Activated CD8-positive, alpha-beta T cell treated with anti-CD3 and anti-CD28 coated beads for 36 hours (primary cell): ENCODE measurements at regions not wholly inside any gene's neighbourhood (a gene's known extent, or its start where the extent isn't known, plus 50 kb on each side); places are given as distances from the start of the nearest gene placed in this dataset.

ENCODE experiments used
- ATAC-seq: fragments of 200-7000 bp; cut with Tn5 transposase; one replicate; pipeline ENCODE4 v1.10.0; 2021; ENCODE audit warnings: mild to moderate bottlenecking, moderate library complexity
- CTCF ChIA-PET: fragments of 350-600 bp; sonication (Branson Sonifier 250); formaldehyde crosslinking; loops from one replicate; lab custom pipeline; 2021; ENCODE audit warnings: antibody characterized with exemption; lab: Charles Lee
- POLR2A ChIA-PET: fragments of 350-600 bp; sonication (Branson Sonifier 250); formaldehyde crosslinking; loops from one replicate; lab custom pipeline; 2021; ENCODE audit warnings: antibody characterized with exemption; lab: Charles Lee
- DNase-seq: peaks from one replicate; pipeline ENCODE4 v3.0.0-alpha.2; 2020
- H3K27ac Mint-ChIP-seq: one replicate; pipeline ENCODE4 v1.8.0; 2021; ENCODE audit warnings: mild to moderate bottlenecking, mixed read lengths
- H3K27me3 Mint-ChIP-seq: one replicate; pipeline ENCODE4 v1.8.0; 2021; ENCODE audit warnings: mixed read lengths
- H3K36me3 Mint-ChIP-seq: one replicate; pipeline ENCODE4 v1.8.0; 2021; ENCODE audit warnings: low read depth, mixed read lengths
- H3K4me1 Mint-ChIP-seq: one replicate; pipeline ENCODE4 v1.8.0; 2021; ENCODE audit warnings: low read depth, mixed read lengths
- H3K4me3 Mint-ChIP-seq: one replicate; pipeline ENCODE4 v1.8.0; 2021; ENCODE audit warnings: mild to moderate bottlenecking, moderate library complexity, mixed read lengths
- H3K9me3 Mint-ChIP-seq: one replicate; pipeline ENCODE4 v1.8.0; 2021; ENCODE audit warnings: mixed read lengths
- intact Hi-C: fragments of 100-400 bp; cut with micrococcal nuclease; formaldehyde crosslinking; loops from one replicate; pipeline ENCODE4 v1.10.0; 2022
- TF ChIP-seq, protein P1 (sequence below): fragments of 200-600 bp; IDR thresholded peaks from one replicate; pipeline ENCODE4 v1.8.0; 2022; ENCODE audit warnings: antibody characterized with exemption, mild to moderate bottlenecking

DNA sequence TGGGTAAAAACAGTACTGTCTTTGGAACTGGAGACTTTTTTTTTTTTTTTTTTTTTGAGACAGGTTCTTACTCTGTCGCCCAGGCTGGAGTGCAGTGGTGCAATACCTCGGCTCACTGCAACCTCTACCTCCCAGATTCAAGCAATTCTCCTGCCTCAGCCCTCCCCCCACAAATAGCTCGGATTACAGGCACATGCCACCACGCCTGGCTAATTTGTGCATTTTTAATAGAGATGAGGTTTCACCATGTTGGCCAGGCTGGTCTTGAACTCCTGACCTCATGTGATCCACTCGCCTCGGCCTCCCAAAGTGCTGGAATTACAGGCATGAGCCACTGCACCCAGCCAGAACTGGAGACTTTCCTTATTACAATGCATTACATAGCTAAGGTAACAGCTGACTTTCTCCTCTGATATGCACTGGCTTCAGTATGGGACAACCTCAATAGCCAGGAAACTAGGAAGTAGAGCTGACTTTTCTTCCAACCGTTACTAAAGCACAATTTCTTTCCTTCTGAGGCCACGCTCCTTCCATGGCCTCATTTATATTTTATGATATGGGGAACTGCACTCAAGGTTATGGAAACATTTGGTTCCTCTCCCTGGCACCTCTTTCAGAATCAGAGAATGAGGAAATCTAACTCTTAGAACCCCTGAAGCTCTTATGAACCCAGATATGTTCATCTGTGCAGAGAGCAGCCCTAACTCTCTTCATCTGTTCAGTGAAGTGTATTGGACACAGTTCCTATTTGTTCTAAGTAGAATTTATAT lies 53.5 kb upstream of the FAM9B start:
- CTCF ChIA-PET = no interaction called here
- Mint-ChIP-seq H3K9me3 (no peaks in the 10 kb centered on the region), H3K4me3 (no peak overlapping the region), H3K27ac (no peak overlapping the region), H3K4me1 (peaks cover 12% of the 10 kb centered on the region), H3K36me3 (no peaks in the 10 kb centered on the region), H3K27me3 (no peaks in the 10 kb centered on the region)
- no peak for ATAC-seq
- TF ChIP-seq, protein P1, sequence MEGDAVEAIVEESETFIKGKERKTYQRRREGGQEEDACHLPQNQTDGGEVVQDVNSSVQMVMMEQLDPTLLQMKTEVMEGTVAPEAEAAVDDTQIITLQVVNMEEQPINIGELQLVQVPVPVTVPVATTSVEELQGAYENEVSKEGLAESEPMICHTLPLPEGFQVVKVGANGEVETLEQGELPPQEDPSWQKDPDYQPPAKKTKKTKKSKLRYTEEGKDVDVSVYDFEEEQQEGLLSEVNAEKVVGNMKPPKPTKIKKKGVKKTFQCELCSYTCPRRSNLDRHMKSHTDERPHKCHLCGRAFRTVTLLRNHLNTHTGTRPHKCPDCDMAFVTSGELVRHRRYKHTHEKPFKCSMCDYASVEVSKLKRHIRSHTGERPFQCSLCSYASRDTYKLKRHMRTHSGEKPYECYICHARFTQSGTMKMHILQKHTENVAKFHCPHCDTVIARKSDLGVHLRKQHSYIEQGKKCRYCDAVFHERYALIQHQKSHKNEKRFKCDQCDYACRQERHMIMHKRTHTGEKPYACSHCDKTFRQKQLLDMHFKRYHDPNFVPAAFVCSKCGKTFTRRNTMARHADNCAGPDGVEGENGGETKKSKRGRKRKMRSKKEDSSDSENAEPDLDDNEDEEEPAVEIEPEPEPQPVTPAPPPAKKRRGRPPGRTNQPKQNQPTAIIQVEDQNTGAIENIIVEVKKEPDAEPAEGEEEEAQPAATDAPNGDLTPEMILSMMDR = no peak
- DNase-seq = no peak
- POLR2A ChIA-PET = no interaction called here
- intact Hi-C loops = no loop called here

DNA sequence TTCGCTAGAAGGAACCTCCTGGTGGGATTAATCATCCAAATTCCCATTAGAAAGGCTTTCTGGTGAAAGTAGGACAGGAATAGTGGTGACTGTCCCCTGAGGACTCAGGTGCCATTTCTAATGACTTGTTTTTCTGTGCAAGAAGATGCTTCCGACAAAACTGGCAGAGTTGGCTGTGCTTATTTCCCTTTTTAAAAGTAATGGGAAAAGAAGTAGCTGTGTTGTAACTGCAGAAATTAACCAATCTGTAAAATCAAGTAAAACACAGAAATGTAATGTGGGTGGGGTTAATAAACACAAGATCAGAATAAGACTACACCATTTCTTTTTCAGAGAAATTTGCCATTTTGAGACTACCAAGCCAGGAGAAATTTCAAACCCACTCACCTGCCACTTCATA lies 55.0 kb upstream of the FAM9B start:
- Mint-ChIP-seq H3K36me3 (no peaks in the 10 kb centered on the region), H3K27ac (no peak overlapping the region), H3K4me1 (peaks cover 12% of the 10 kb centered on the region), H3K4me3 (no peak overlapping the region), H3K9me3 (no peaks in the 10 kb centered on the region), H3K27me3 (no peaks in the 10 kb centered on the region)
- intact Hi-C loops = no loop called here
- ChIA-PET CTCF (no interaction called here), POLR2A (no interaction called here)
- no peak for DNase-seq
- TF ChIP-seq, protein P1 = no peak
- no peak for ATAC-seq

DNA sequence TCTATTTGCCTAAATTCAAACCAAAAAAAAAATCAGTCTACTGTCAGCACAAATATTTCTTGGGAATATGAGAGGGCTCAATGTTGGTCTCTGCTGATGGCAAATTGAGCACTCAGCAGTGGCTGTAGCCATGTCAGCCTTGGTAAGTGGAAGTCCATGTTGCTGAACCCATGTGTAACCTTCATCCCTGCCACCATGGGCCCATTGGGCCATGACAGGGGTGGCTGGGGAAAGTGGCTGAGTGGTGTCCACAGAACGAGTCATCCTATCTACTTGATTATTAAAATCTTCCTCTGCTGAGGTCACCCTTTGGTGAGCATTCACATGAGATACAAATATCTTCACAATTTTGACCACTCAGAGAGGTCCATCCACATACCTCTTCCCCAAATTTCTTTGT lies 56.8 kb upstream of the FAM9B start:
- no peak overlapping the region for H3K27ac Mint-ChIP-seq
- peaks cover 12% of the 10 kb centered on the region for H3K4me1 Mint-ChIP-seq
- intact Hi-C loops = no loop called here
- H3K27me3 Mint-ChIP-seq = no peaks in the 10 kb centered on the region
- ChIA-PET CTCF (no interaction called here), POLR2A (no interaction called here)
- no peak for ATAC-seq
- DNase-seq = no peak
- TF ChIP-seq, protein P1 = no peak
- no peaks in the 10 kb centered on the region for H3K36me3 Mint-ChIP-seq
- peaks cover 4% of the 10 kb centered on the region for H3K9me3 Mint-ChIP-seq
- H3K4me3 Mint-ChIP-seq = no peak overlapping the region

DNA sequence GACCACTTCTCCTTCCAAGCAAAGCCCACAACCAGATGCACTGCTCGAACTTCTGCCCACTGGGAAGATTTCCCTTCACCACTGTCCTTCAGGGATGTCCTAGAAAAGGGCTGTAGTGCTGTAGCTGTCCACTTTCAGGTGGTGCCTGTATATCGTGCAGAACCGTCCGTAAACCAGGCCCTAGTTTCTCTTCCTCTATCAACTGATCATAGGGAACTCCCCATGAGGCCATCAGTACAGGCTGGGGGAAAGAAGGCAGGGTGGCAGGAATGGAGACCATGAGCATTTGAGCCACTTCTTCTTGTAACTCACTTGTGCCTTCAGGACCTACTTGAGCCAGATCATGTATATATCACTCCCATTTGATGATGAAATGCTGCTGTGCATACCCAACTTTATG lies 57.3 kb upstream of the FAM9B start:
- Mint-ChIP-seq H3K9me3 (peaks cover 4% of the 10 kb centered on the region), H3K4me1 (peaks cover 12% of the 10 kb centered on the region), H3K27me3 (no peaks in the 10 kb centered on the region), H3K4me3 (no peak overlapping the region), H3K36me3 (no peaks in the 10 kb centered on the region), H3K27ac (no peak overlapping the region)
- TF ChIP-seq, protein P1 = no peak
- intact Hi-C loops = no loop called here
- ChIA-PET CTCF (no interaction called here), POLR2A (no interaction called here)
- no peak for ATAC-seq
- DNase-seq = no peak

DNA sequence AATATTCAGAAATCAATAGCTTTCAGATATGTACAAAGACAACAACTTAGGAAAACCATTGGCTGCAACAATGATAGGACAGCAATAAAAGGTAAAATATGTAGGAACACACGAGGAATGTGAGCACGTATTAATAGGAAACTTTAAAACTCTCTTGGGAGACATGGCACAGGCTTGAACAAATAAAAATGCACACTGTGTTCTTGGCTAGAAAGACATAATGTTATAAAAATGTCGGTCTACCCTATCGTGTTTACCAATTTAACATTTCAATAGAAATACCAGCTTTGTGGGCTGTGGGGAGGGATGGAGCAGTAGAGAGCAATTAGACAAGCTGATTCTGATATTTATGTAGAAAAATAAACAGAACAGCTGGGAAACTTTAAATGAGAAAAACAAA lies 69.0 kb upstream of the FAM9B start:
- Mint-ChIP-seq H3K9me3 (no peaks in the 10 kb centered on the region), H3K27ac (no peak overlapping the region), H3K4me3 (no peak overlapping the region), H3K4me1 (no peaks in the 10 kb centered on the region), H3K36me3 (no peaks in the 10 kb centered on the region), H3K27me3 (no peaks in the 10 kb centered on the region)
- CTCF ChIA-PET = no interaction called here
- POLR2A ChIA-PET = no interaction called here
- no peak for DNase-seq
- ATAC-seq = no peak
- intact Hi-C loops = no loop called here
- TF ChIP-seq, protein P1 = no peak
